Coronary artery (tissue), 2 donors: ENCODE measurements at regions not wholly inside any gene's neighbourhood (a gene's known extent, or its start where the extent isn't known, plus 50 kb on each side); places are given as distances from the start of the nearest gene placed in this dataset.

Source experiments
- DNase-seq: peaks from one replicate; pipeline ENCODE4 v3.0.0-alpha.2; 2017; ENCODE audit warnings: low spot score
- H3K27ac ChIP-seq, 2 donors: fragments of 200-600 bp; sonication (generic); one replicate each; pipeline ENCODE4 v1.5.1; 2016 to 2019
- H3K4me3 ChIP-seq: fragments of 200-600 bp; sonication (generic); 2 replicates; pipeline ENCODE4 v1.5.1; 2016; ENCODE audit warnings: mild to moderate bottlenecking, moderate library complexity
- CTCF ChIP-seq: fragments of 200-600 bp; sonication (generic); IDR thresholded peaks from one replicate; pipeline ENCODE4 v1.5.1; 2019; ENCODE audit warnings: antibody characterized with exemption

- DNase-seq = no peak
- H3K27ac ChIP-seq = no peak overlapping the region
- no peak overlapping the region for H3K4me3 ChIP-seq
- no peak for TF ChIP-seq CTCF
Observed at GRCh38 chr10:1960982-1961381, 223.7 kb upstream of the ADARB2 start.

GRCh38 chr10:1957057-1957456, 219.7 kb upstream of the ADARB2 start:
- Histone ChIP-seq H3K4me3 (no peak overlapping the region), H3K27ac (no peak overlapping the region)
- no peak for DNase-seq
- no peak for TF ChIP-seq CTCF

- no peak for TF ChIP-seq CTCF
- DNase-seq = no peak
- Histone ChIP-seq H3K27ac (no peak overlapping the region), H3K4me3 (no peak overlapping the region)
Observed at GRCh38 chr10:1954300-1954699, 217.0 kb upstream of the ADARB2 start.

GRCh38 chr10:1952126-1953095, 215.1 kb upstream of the ADARB2 start:
- no peak for DNase-seq
- Histone ChIP-seq H3K4me3 (no peak overlapping the region), H3K27ac (no peak overlapping the region)
- TF ChIP-seq CTCF = no peak

GRCh38 chr10:1950803-1951495, 213.6 kb upstream of the ADARB2 start:
- Histone ChIP-seq H3K4me3 (no peak overlapping the region), H3K27ac (no peak overlapping the region)
- no peak for TF ChIP-seq CTCF
- no peak for DNase-seq

- H3K4me3 ChIP-seq = no peak overlapping the region
- DNase-seq = no peak
- TF ChIP-seq CTCF = no peak
Observed at GRCh38 chr10:1947464-1948003, 210.2 kb upstream of the ADARB2 start.

More at GRCh38 chr10:1947464-1948003, 210.2 kb upstream of the ADARB2 start:
- H3K27ac ChIP-seq = no peak overlapping the region
